UCSD-AML1 (cell line): ENCODE measurements at regions not wholly inside any gene's neighbourhood (a gene's known extent, or its start where the extent isn't known, plus 50 kb on each side); places are given as distances from the start of the nearest gene placed in this dataset.

Experiments
- DNase-seq: peaks from one replicate; lab custom pipeline; 2025; ENCODE audit not compliant: unreplicated experiment; lab: John Stamatoyannopoulos, UW

GRCh38 chr6:71584712-71585436 lies 296.3 kb downstream of the OGFRL1 start:
- no peak for DNase-seq

GRCh38 chr6:71585472-71585871 lies 296.9 kb downstream of the OGFRL1 start:
- DNase-seq, result no peak

GRCh38 chr6:71588490-71588889 lies 297.9 kb upstream of the RIMS1 start:
- DNase-seq, result no peak

- DNase-seq, result no peak
These were observed 297.1 kb upstream of the RIMS1 start for GRCh38 chr6:71589254-71589653.

GRCh38 chr6:71592643-71593042 lies 293.7 kb upstream of the RIMS1 start:
- DNase-seq, result no peak

- no peak for DNase-seq
These were observed 287.0 kb upstream of the RIMS1 start for GRCh38 chr6:71599359-71599758.

- DNase-seq, result no peak
These were observed 283.9 kb upstream of the RIMS1 start for GRCh38 chr6:71602385-71603007.

- DNase-seq, result no peak
These were observed 283.3 kb upstream of the RIMS1 start for GRCh38 chr6:71603021-71603420.

GRCh38 chr6:71608646-71609045 lies 277.7 kb upstream of the RIMS1 start:
- DNase-seq, result no peak

- no peak for DNase-seq
These were observed 266.5 kb upstream of the RIMS1 start for GRCh38 chr6:71619836-71620235.

GRCh38 chr6:71621918-71622519 lies 264.3 kb upstream of the RIMS1 start:
- no peak for DNase-seq

GRCh38 chr6:71642120-71642519 lies 244.2 kb upstream of the RIMS1 start:
- DNase-seq, result no peak

GRCh38 chr6:71642793-71643192 lies 243.6 kb upstream of the RIMS1 start:
- DNase-seq, result no peak

- no peak for DNase-seq
These were observed 241.1 kb upstream of the RIMS1 start for GRCh38 chr6:71645299-71645698.

- DNase-seq, result no peak
These were observed 236.4 kb upstream of the RIMS1 start for GRCh38 chr6:71649915-71650314.

GRCh38 chr6:71651636-71652035 lies 234.7 kb upstream of the RIMS1 start:
- no peak for DNase-seq

GRCh38 chr6:71656121-71656520 lies 230.2 kb upstream of the RIMS1 start:
- DNase-seq, result no peak

GRCh38 chr6:71665931-71666330 lies 220.4 kb upstream of the RIMS1 start:
- DNase-seq, result no peak

- DNase-seq, result no peak
These were observed 213.5 kb upstream of the RIMS1 start for GRCh38 chr6:71672876-71673275.

- DNase-seq, result no peak
These were observed 211.0 kb upstream of the RIMS1 start for GRCh38 chr6:71675386-71675785.

GRCh38 chr6:71676298-71676697 lies 210.1 kb upstream of the RIMS1 start:
- no peak for DNase-seq

- no peak for DNase-seq
These were observed 208.3 kb upstream of the RIMS1 start for GRCh38 chr6:71678091-71678490.
